Keratinocyte (primary cell): ENCODE measurements at regions not wholly inside any gene's neighbourhood (a gene's known extent, or its start where the extent isn't known, plus 50 kb on each side); places are given as distances from the start of the nearest gene placed in this dataset.

Experiments
- DNase-seq: peaks from one replicate; pipeline ENCODE4 v3.0.0-alpha.2; 2011; ENCODE audit warnings: low read depth, missing footprints, low spot score
- FAIRE-seq: peaks from 2 replicates; lab custom pipeline; 2011; peaks lifted over from hg19 to GRCh38; lab: Jason Lieb, UNC
- H2AFZ ChIP-seq: 2 replicates; pipeline ENCODE4 v1.6.0; 2012; ENCODE audit warnings: low read length, control low read depth, inconsistent platforms; ENCODE audit not compliant: control insufficient read depth
- H3K27ac ChIP-seq: 2 replicates; pipeline ENCODE4 v1.5.1; 2011; ENCODE audit warnings: low read length; ENCODE audit not compliant: control insufficient read depth, insufficient read depth
- H3K27me3 ChIP-seq: 3 replicates; pipeline ENCODE4 v1.6.0; 2011; ENCODE audit warnings: low read length; ENCODE audit not compliant: control insufficient read depth, insufficient read depth; ENCODE audit errors: extremely low read depth
- H3K36me3 ChIP-seq, 2 experiments: 2 replicates in 1 of 2; 3 replicates in 1 of 2; pipeline ENCODE4 v1.5.1; 2011; ENCODE audit warnings: low read length in 2 of 2, mild to moderate bottlenecking in 1 of 2; ENCODE audit not compliant: control insufficient read depth in 2 of 2, insufficient read depth in 2 of 2; ENCODE audit errors: extremely low read depth in 1 of 2
- H3K4me1 ChIP-seq: 3 replicates; pipeline ENCODE4 v1.5.1; 2011; ENCODE audit warnings: low read length; ENCODE audit not compliant: control insufficient read depth, insufficient read depth; ENCODE audit errors: extremely low read depth
- H3K4me2 ChIP-seq: 3 replicates; pipeline ENCODE4 v1.6.0; 2011; ENCODE audit warnings: low read depth, low read length; ENCODE audit not compliant: control insufficient read depth, insufficient read depth; ENCODE audit errors: extremely low read depth
- H3K4me3 ChIP-seq, 3 experiments: fragments of 200-600 bp in 1 of 3; sonication (generic) in 1 of 3; 2 replicates in 2 of 3; 3 replicates in 1 of 3; pipeline ENCODE4 v1.5.1; 2011 to 2016; ENCODE audit warnings: low read length in 3 of 3, mild to moderate bottlenecking in 3 of 3, control low read depth in 2 of 3, inconsistent platforms in 1 of 3, low read depth in 1 of 3, mixed read lengths in 1 of 3, mixed run types in 1 of 3, moderate library complexity in 1 of 3; ENCODE audit not compliant: control insufficient read depth in 2 of 3, insufficient read depth in 2 of 3; ENCODE audit errors: extremely low read depth in 1 of 3
- H3K79me2 ChIP-seq: 2 replicates; pipeline ENCODE4 v1.6.0; 2012; ENCODE audit warnings: low read length; ENCODE audit not compliant: control insufficient read depth, insufficient read depth
- H3K9ac ChIP-seq: 3 replicates; pipeline ENCODE4 v1.6.0; 2011; ENCODE audit warnings: low read length; ENCODE audit not compliant: control insufficient read depth, insufficient read depth; ENCODE audit errors: extremely low read depth
- H3K9me1 ChIP-seq: 3 replicates; pipeline ENCODE4 v1.6.0; 2011; ENCODE audit warnings: low read length; ENCODE audit not compliant: control insufficient read depth, insufficient read depth; ENCODE audit errors: extremely low read depth
- H3K9me3 ChIP-seq: 2 replicates; pipeline ENCODE4 v1.5.1; 2012; ENCODE audit warnings: low read depth, low read length; ENCODE audit not compliant: control insufficient read depth
- H4K20me1 ChIP-seq: 3 replicates; pipeline ENCODE4 v1.6.0; 2011; ENCODE audit warnings: low read length; ENCODE audit not compliant: control insufficient read depth, insufficient read depth; ENCODE audit errors: extremely low read depth
- EZH2 ChIP-seq: IDR thresholded peaks from one replicate; pipeline ENCODE4 v1.6.1; 2012; ENCODE audit warnings: inconsistent platforms, mild to moderate bottlenecking, low read length, moderate library complexity
- dilution Hi-C: fragments of 300-500 bp; cut with MboI; formaldehyde crosslinking; loops from one replicate; pipeline ENCODE4 v1.7.0; 2020; ENCODE audit warnings: low sequenced_read_pairs; ENCODE audit not compliant: extremely low pct_ligation_motif_present
- TF ChIP-seq, protein P1 (sequence below), 3 experiments: IDR thresholded peaks in 1 of 3; conservative IDR thresholded peaks in 1 of 3; optimal IDR thresholded peaks in 1 of 3; 2 replicates in 2 of 3; 3 replicates in 1 of 3; pipeline versions ENCODE3 to v1.5.1; 2011; ENCODE audit warnings: low read length in 3 of 3, mild to moderate bottlenecking in 3 of 3, moderate library complexity in 2 of 3, control low read depth in 1 of 3, inconsistent platforms in 1 of 3; ENCODE audit not compliant: insufficient read depth in 2 of 3; ENCODE audit errors: extremely low read depth in 1 of 3

DNA sequence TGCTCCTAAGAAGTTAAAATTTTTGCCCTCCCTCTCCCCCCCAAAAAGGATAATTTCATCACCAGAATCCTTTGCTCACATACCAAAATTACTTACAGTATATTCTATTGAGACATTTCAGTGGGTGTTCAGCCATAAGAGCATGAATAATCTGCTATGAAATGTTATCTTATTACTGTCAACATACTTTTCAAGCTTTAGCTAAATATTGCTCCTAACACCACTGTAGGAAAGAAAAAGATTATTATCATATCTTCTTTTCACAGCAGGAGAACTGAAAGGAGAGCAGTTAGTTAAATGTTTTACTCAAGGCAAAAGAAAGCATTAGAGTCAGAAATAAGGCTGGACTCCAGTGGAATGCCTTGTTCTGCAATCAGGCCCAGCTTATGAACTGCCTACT, 231.0 kb upstream of the GYPA start:
- Histone ChIP-seq H3K27ac (no peak overlapping the region), H3K9ac (no peak overlapping the region), H3K4me3 (no peak overlapping the region), H3K9me3 (no peaks in the 10 kb centered on the region), H3K4me1 (no peaks in the 10 kb centered on the region), H3K27me3 (no peaks in the 10 kb centered on the region), H4K20me1 (no peaks in the 10 kb centered on the region), H3K36me3 (no peaks in the 10 kb centered on the region), H3K79me2 (no peaks in the 10 kb centered on the region), H3K9me1 (no peaks in the 10 kb centered on the region), H2AFZ (no peak overlapping the region), H3K4me2 (no peak overlapping the region)
- FAIRE-seq (no peak), DNase-seq (no peak)
- TF ChIP-seq, protein P1, sequence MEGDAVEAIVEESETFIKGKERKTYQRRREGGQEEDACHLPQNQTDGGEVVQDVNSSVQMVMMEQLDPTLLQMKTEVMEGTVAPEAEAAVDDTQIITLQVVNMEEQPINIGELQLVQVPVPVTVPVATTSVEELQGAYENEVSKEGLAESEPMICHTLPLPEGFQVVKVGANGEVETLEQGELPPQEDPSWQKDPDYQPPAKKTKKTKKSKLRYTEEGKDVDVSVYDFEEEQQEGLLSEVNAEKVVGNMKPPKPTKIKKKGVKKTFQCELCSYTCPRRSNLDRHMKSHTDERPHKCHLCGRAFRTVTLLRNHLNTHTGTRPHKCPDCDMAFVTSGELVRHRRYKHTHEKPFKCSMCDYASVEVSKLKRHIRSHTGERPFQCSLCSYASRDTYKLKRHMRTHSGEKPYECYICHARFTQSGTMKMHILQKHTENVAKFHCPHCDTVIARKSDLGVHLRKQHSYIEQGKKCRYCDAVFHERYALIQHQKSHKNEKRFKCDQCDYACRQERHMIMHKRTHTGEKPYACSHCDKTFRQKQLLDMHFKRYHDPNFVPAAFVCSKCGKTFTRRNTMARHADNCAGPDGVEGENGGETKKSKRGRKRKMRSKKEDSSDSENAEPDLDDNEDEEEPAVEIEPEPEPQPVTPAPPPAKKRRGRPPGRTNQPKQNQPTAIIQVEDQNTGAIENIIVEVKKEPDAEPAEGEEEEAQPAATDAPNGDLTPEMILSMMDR (optimal IDR thresholded peaks at IDR 0.05 in 1 of 3, IDR thresholded peaks at IDR 0.05 in 1 of 3, conservative IDR thresholded peaks at IDR 0.05 in 1 of 3; ENCODE audit: extremely low read depth in 1 of 3, insufficient read depth in 2 of 3, low read length in 3 of 3): no peak
- no peak for TF ChIP-seq EZH2
- dilution Hi-C loops: no loop called here

DNA sequence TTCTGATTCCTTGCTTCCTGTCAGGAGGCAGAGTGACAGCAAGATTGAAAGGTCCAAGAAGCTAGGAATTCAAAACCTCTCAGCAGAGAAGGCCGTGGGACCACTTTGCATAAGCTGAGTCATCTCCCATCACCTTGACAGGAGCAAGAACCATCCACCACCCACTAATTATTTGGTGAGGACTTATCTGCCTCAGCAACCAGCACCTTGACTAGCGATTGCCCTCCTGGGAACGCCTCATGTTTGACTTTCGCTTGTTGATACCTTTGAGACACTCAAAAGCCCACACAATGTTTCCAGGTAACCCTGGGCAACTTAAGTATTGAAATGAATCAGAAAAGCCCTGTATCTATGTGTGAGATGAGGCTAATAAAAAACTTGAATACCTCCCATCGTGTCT, 233.5 kb upstream of the GYPA start:
- Histone ChIP-seq H3K36me3 (no peaks in the 10 kb centered on the region), H2AFZ (no peak overlapping the region), H3K4me1 (no peaks in the 10 kb centered on the region), H3K9me3 (no peaks in the 10 kb centered on the region), H3K79me2 (no peaks in the 10 kb centered on the region), H3K9me1 (no peaks in the 10 kb centered on the region), H3K27ac (no peak overlapping the region), H3K9ac (no peak overlapping the region), H3K27me3 (no peaks in the 10 kb centered on the region), H3K4me3 (no peak overlapping the region), H3K4me2 (no peak overlapping the region), H4K20me1 (no peaks in the 10 kb centered on the region)
- dilution Hi-C loops: no loop called here
- TF ChIP-seq, protein P1 (optimal IDR thresholded peaks at IDR 0.05 in 1 of 3, IDR thresholded peaks at IDR 0.05 in 1 of 3, conservative IDR thresholded peaks at IDR 0.05 in 1 of 3; ENCODE audit: extremely low read depth in 1 of 3, insufficient read depth in 2 of 3, low read length in 3 of 3): no peak
- no peak for TF ChIP-seq EZH2
- FAIRE-seq (no peak), DNase-seq (no peak)
